GM18867 (cell line): ENCODE measurements at regions not wholly inside any gene's neighbourhood (a gene's known extent, or its start where the extent isn't known, plus 50 kb on each side); places are given as distances from the start of the nearest gene placed in this dataset.
A peak's percentile ranks its signal among the peaks of the same experiment; 100 is the strongest.
"Not testable (repeated sequence)": the region's sequence is repeated elsewhere in the genome, so short reads cannot be mapped to it uniquely, and the experiment has no call there.

Source experiments
- ATAC-seq: cut with Tn5 transposase; IDR thresholded peaks from one replicate; pipeline ENCODE4 v1.9.1; 2021; ENCODE audit warnings: mild to moderate bottlenecking, moderate library complexity; ENCODE audit not compliant: unreplicated experiment

GRCh38 chr5:160479220-160479619 lies 57.6 kb downstream of the PTTG1 start:
- ATAC-seq = no peak

- ATAC-seq = no peak
Measured at GRCh38 chr5:160479926-160480325, 58.3 kb downstream of the PTTG1 start.

- no peak for ATAC-seq
Measured at GRCh38 chr5:160480652-160481051, 59.0 kb downstream of the PTTG1 start.

- no peak for ATAC-seq
Measured at GRCh38 chr5:160484678-160485077, 63.0 kb downstream of the PTTG1 start.

GRCh38 chr5:160485364-160485969 lies 63.8 kb downstream of the PTTG1 start:
- no peak for ATAC-seq

GRCh38 chr5:160486573-160486972 lies 64.9 kb downstream of the PTTG1 start:
- peak; percentile 85 for ATAC-seq

- ATAC-seq = no peak
Measured at GRCh38 chr5:160488394-160489325, 67.0 kb downstream of the PTTG1 start.

GRCh38 chr5:160491438-160491837 lies 69.8 kb downstream of the PTTG1 start:
- no peak for ATAC-seq

- no peak for ATAC-seq
Measured at GRCh38 chr5:160492565-160492964, 70.9 kb downstream of the PTTG1 start.

GRCh38 chr5:160493806-160494338 lies 72.2 kb downstream of the PTTG1 start:
- no peak for ATAC-seq

GRCh38 chr5:160494451-160494850 lies 72.8 kb downstream of the PTTG1 start:
- no peak for ATAC-seq

- ATAC-seq = no peak
Measured at GRCh38 chr5:160496334-160496733, 74.7 kb downstream of the PTTG1 start.

- ATAC-seq = no peak
Measured at GRCh38 chr5:160496784-160497183, 75.1 kb downstream of the PTTG1 start.

GRCh38 chr5:160497878-160498277 lies 76.2 kb downstream of the PTTG1 start:
- ATAC-seq = no peak

GRCh38 chr5:160498441-160499043 lies 76.9 kb downstream of the PTTG1 start:
- not testable (repeated sequence) for ATAC-seq

GRCh38 chr5:160500786-160501779 lies 79.4 kb downstream of the PTTG1 start:
- no peak for ATAC-seq

- no peak for ATAC-seq
Measured at GRCh38 chr5:160504906-160505305, 83.3 kb downstream of the PTTG1 start.

GRCh38 chr5:160506006-160507004 lies 84.7 kb downstream of the PTTG1 start:
- peak; percentile 74 for ATAC-seq

GRCh38 chr5:160507221-160507721 lies 85.6 kb downstream of the PTTG1 start:
- ATAC-seq = no peak
